ENCODE measurements at regions not wholly inside any gene's neighbourhood (a gene's known extent, or its start where the extent isn't known, plus 50 kb on each side); places are given as distances from the start of the nearest gene placed in this dataset.

DNA sequence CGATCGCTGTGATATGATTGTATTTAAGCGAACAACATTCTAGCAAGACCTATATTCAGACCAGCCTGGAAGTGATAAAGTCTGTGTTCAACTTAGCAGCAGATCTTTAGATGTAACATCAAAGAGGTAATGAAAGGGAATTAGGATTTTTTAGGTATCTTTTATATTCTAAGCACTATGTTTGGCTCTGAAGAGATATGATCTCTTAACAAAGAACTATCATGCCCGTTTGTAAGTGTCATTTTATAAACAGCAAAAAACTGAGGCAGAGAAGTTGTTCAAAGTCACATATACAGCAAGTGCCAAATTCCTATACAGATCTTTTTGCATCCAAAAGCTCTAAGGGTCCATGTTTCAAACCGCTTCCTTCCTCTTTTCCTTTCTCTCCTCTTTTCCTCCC is 53.0 kb upstream of the TIAM1 start:
- no peak for DNase-seq (ENCODE audit: low read depth in 2 of 2)
- TF ChIP-seq, protein P1, sequence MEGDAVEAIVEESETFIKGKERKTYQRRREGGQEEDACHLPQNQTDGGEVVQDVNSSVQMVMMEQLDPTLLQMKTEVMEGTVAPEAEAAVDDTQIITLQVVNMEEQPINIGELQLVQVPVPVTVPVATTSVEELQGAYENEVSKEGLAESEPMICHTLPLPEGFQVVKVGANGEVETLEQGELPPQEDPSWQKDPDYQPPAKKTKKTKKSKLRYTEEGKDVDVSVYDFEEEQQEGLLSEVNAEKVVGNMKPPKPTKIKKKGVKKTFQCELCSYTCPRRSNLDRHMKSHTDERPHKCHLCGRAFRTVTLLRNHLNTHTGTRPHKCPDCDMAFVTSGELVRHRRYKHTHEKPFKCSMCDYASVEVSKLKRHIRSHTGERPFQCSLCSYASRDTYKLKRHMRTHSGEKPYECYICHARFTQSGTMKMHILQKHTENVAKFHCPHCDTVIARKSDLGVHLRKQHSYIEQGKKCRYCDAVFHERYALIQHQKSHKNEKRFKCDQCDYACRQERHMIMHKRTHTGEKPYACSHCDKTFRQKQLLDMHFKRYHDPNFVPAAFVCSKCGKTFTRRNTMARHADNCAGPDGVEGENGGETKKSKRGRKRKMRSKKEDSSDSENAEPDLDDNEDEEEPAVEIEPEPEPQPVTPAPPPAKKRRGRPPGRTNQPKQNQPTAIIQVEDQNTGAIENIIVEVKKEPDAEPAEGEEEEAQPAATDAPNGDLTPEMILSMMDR (IDR thresholded peaks at IDR 0.05; ENCODE audit: low read depth, low read length), result no peak

DNA sequence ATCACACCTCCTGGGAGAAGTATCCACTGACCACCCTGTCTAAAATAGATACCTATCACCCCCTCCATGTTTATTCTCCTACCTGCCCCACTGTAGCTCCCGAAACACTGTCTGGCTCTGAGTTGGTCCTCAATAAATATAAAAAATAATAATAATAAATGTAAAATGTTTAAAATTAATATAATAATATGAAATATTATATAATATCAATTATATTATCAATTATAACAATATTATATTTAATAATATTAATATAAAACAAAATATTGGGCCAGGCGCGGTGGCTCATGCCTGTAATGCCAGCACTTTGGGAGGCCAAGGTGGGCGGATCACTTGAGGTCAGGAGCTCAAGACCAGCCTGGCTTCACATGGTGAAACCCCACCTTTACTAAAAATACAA is 52.3 kb upstream of the TIAM1 start:
- TF ChIP-seq, protein P1 (IDR thresholded peaks at IDR 0.05; ENCODE audit: low read depth, low read length), result no peak
- H3K4me3 ChIP-seq (replicated peaks in 1 of 2; ENCODE audit: low read depth in 2 of 2, low read length in 2 of 2), result no peak overlapping the region
- no peak for DNase-seq (ENCODE audit: low read depth in 2 of 2)

More for the DNA sequence above, 53.0 kb upstream of the TIAM1 start:
- no peak overlapping the region for H3K4me3 ChIP-seq (replicated peaks in 1 of 2; ENCODE audit: low read depth in 2 of 2, low read length in 2 of 2)

DNA sequence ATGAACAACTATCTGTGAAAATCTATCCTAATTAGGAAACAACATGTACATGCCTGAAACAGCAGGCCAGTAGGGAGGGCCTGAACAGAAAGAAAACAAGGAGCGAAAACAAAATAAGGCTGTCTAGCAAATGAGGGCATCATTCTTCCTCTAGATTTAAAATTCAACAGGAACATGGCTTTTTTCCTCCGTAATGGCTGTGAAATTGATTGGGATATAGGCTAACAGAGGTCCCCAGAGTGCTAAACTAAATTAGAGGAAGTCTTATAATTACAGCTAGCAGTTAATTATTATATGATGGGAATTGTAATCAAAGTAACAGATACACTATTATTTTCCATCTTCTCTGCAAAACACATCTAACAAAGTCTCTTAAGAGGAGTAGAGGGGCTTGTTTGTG is 51.7 kb upstream of the TIAM1 start:
- no peak for DNase-seq (ENCODE audit: low read depth in 2 of 2)
- no peak overlapping the region for H3K4me3 ChIP-seq (replicated peaks in 1 of 2; ENCODE audit: low read depth in 2 of 2, low read length in 2 of 2)
- TF ChIP-seq, protein P1 (IDR thresholded peaks at IDR 0.05; ENCODE audit: low read depth, low read length), result no peak

DNA sequence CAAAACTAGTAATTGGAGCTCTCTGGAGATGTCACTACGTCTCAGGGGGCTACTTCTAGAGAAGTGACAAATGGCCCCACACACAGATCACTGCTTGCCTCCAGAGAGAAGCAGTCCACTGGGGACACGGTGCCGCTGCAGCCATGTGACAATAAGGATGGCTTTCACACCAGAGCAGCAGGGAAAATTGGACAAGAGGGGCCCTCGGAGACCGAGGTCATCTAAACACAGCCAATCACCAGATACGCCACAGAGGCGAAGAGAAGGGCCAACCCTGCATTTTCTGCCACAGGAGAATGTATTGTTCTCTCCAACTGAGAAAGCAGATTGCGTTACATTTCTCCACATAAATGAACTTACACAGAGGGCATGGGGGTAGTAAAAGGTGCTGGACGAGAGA is 51.2 kb upstream of the TIAM1 start:
- TF ChIP-seq, protein P1 (IDR thresholded peaks at IDR 0.05; ENCODE audit: low read depth, low read length), result no peak
- no peak overlapping the region for H3K4me3 ChIP-seq (replicated peaks in 1 of 2; ENCODE audit: low read depth in 2 of 2, low read length in 2 of 2)
- no peak for DNase-seq (ENCODE audit: low read depth in 2 of 2)

DNA sequence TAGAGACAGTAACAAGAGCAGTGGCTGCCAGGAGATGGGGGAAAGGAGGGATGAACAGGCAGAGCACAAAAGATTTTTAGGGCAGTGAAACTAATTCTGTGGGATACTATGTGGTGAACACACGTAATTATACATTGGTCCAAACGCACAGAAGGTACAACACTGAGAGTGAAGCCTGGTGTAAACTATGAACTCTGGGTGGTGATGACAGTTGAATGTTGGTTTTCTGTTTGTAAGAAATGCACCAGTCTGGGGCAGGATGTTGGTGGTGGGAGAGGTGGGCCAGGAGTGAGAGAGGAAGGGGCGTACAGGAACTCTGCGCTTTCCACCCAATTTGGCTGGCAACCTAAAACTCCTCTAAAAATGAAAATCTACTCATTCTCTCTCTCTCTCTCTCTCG is 50.2 kb upstream of the TIAM1 start:
- no peak for DNase-seq (ENCODE audit: low read depth in 2 of 2)
- H3K4me3 ChIP-seq (replicated peaks in 1 of 2; ENCODE audit: low read depth in 2 of 2, low read length in 2 of 2), result no peak overlapping the region
- TF ChIP-seq, protein P1 (IDR thresholded peaks at IDR 0.05; ENCODE audit: low read depth, low read length), result no peak
